ENCODE measurements at regions not wholly inside any gene's neighbourhood (a gene's known extent, or its start where the extent isn't known, plus 50 kb on each side); places are given as distances from the start of the nearest gene placed in this dataset.

- TF ChIP-seq TAF1 (IDR thresholded peaks at IDR 0.05; ENCODE audit: borderline replicate concordance, low read depth, low read length) (no peak), POLR2A (IDR thresholded peaks at IDR 0.05; ENCODE audit: low read depth, low read length) (no peak), POLR2AphosphoS5 (IDR thresholded peaks at IDR 0.05; ENCODE audit: low read depth, low read length) (no peak)
Observed at GRCh38 chr15:57782731-57783130, 76.2 kb downstream of the POLR2M start.
